ENCODE measurements at regions not wholly inside any gene's neighbourhood (a gene's known extent, or its start where the extent isn't known, plus 50 kb on each side); places are given as distances from the start of the nearest gene placed in this dataset.

- TF ChIP-seq, protein P1, sequence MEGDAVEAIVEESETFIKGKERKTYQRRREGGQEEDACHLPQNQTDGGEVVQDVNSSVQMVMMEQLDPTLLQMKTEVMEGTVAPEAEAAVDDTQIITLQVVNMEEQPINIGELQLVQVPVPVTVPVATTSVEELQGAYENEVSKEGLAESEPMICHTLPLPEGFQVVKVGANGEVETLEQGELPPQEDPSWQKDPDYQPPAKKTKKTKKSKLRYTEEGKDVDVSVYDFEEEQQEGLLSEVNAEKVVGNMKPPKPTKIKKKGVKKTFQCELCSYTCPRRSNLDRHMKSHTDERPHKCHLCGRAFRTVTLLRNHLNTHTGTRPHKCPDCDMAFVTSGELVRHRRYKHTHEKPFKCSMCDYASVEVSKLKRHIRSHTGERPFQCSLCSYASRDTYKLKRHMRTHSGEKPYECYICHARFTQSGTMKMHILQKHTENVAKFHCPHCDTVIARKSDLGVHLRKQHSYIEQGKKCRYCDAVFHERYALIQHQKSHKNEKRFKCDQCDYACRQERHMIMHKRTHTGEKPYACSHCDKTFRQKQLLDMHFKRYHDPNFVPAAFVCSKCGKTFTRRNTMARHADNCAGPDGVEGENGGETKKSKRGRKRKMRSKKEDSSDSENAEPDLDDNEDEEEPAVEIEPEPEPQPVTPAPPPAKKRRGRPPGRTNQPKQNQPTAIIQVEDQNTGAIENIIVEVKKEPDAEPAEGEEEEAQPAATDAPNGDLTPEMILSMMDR (IDR thresholded peaks at IDR 0.05) = no peak
These were observed 280.0 kb upstream of the SHH start for GRCh38 chr7:156092307-156092706.

DNA sequence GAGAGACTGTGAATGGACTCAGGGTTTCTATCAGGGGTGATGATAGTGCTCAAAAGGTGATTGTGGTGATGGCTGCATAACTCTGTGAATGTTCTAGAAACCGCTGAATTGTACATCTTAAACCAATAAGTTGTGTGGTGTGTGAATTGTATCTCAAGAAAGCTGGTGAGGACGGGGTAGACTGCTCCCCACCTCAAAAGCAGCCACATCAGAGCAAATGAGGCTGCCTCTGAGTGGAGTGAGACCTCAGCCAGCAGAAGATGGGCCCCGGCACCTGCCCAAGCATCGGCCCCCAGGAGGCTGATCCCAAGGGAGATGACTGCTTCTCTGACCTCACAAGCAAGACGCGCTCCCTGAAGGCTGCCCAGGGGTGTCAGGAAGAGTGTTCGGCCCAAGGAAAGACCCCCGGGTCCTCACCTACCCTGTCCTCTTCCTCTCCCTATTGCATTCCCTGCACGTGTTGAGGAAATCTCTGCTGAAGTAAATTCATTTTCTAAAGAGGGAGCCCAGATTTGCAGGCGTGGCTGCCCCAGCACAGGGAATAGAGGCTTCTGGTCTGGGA, 279.3 kb upstream of the SHH start:
- TF ChIP-seq, protein P1 (IDR thresholded peaks at IDR 0.05) = no peak

- TF ChIP-seq, protein P1 (IDR thresholded peaks at IDR 0.05) = no peak
These were observed 278.7 kb upstream of the SHH start for GRCh38 chr7:156090988-156091387.

DNA sequence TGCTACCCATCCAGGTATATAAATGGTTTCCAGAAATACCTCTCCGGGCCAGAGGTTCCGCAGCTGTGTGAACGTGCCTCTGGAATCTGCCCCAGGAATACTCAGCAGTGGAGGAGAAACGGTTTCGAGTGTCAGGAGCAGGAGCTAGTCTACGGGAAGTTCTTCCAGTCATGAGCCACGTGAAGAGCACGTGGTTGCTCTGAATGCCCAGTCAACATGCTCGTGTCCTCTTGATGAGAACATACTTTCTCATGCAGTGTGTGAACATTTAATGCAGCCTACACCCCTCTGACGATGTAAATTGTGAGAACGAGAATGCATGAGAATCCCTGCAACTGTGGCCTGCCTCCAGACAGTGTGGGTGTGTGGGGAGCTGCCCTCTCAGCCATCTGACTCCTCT, 277.0 kb upstream of the SHH start:
- TF ChIP-seq, protein P1 (IDR thresholded peaks at IDR 0.05) = no peak

GRCh38 chr7:156088115-156088514, 275.9 kb upstream of the SHH start:
- TF ChIP-seq, protein P1 (IDR thresholded peaks at IDR 0.05) = no peak

GRCh38 chr7:156082048-156083040, 270.1 kb upstream of the SHH start:
- TF ChIP-seq, protein P1 (IDR thresholded peaks at IDR 0.05) = no peak

- TF ChIP-seq, protein P1 (IDR thresholded peaks at IDR 0.05) = no peak
These were observed 268.3 kb upstream of the SHH start for GRCh38 chr7:156080596-156080995.
